GM12872 (cell line): ENCODE measurements at regions not wholly inside any gene's neighbourhood (a gene's known extent, or its start where the extent isn't known, plus 50 kb on each side); places are given as distances from the start of the nearest gene placed in this dataset.

ENCODE experiments used
- CTCF ChIP-seq: IDR thresholded peaks from 3 replicates; pipeline ENCODE4 v1.5.1; 2011; ENCODE audit warnings: low read depth, mild to moderate bottlenecking, low read length, moderate library complexity; ENCODE audit not compliant: insufficient read depth

- no peak for TF ChIP-seq CTCF
These were observed 121.2 kb upstream of the PTGFR start for GRCh38 chr1:78369546-78369945.

GRCh38 chr1:78370356-78370755, 120.4 kb upstream of the PTGFR start:
- no peak for TF ChIP-seq CTCF

- TF ChIP-seq CTCF, result no peak
These were observed 119.8 kb upstream of the PTGFR start for GRCh38 chr1:78370779-78371482.

GRCh38 chr1:78373676-78374075, 117.1 kb upstream of the PTGFR start:
- no peak for TF ChIP-seq CTCF

GRCh38 chr1:78375996-78376395, 114.8 kb upstream of the PTGFR start:
- TF ChIP-seq CTCF, result no peak

- no peak for TF ChIP-seq CTCF
These were observed 113.3 kb upstream of the PTGFR start for GRCh38 chr1:78377356-78377928.

GRCh38 chr1:78383923-78384322, 106.9 kb upstream of the PTGFR start:
- TF ChIP-seq CTCF, result no peak
